GM23338 (cell line): ENCODE measurements at regions not wholly inside any gene's neighbourhood (a gene's known extent, or its start where the extent isn't known, plus 50 kb on each side); places are given as distances from the start of the nearest gene placed in this dataset.
A peak's percentile ranks its signal among the peaks of the same experiment; 100 is the strongest.

Experiments
- CREB1 ChIP-seq: fragments of 250-450 bp; sonication (Bioruptor Pico); IDR thresholded peaks from 2 replicates; pipeline ENCODE4 v1.5.0; 2020; ENCODE audit warnings: low read depth, mild to moderate bottlenecking, moderate library complexity
- EZH2phosphoT487 ChIP-seq: fragments of 200-600 bp; sonication (generic); IDR thresholded peaks from one replicate; pipeline ENCODE4 v1.8.1; 2018; ENCODE audit warnings: antibody characterized with exemption; ENCODE audit not compliant: unreplicated experiment
- POLR2AphosphoS5 ChIP-seq: IDR thresholded peaks from 2 replicates; pipeline ENCODE4 v1.6.1; 2016; ENCODE audit warnings: antibody characterized with exemption, low read depth
- STAT1 ChIP-seq: IDR thresholded peaks from one replicate; pipeline ENCODE4 v1.6.1; 2016; ENCODE audit warnings: antibody characterized with exemption; ENCODE audit not compliant: unreplicated experiment
- ZNF331 ChIP-seq: fragments of 250-450 bp; sonication (Bioruptor Pico); IDR thresholded peaks from 2 replicates; pipeline ENCODE4 v1.5.0; 2020; ENCODE audit warnings: low read depth, mild to moderate bottlenecking, moderate library complexity
- TF ChIP-seq, protein P1 (sequence below), 2 experiments: fragments of 200-600 bp in 1 of 2; sonication (generic) in 1 of 2; conservative IDR thresholded peaks; 2 replicates each; pipeline versions ENCODE4 v1.5.1 to v1.6.1; 2016 to 2017; ENCODE audit warnings: antibody characterized with exemption in 2 of 2, low read depth in 2 of 2, mild to moderate bottlenecking in 2 of 2, moderate library complexity in 1 of 2
- TF ChIP-seq, protein P2 (sequence below): fragments of 250-450 bp; sonication (Bioruptor Pico); IDR thresholded peaks from 2 replicates; pipeline ENCODE4 v1.5.0; 2020; ENCODE audit warnings: mild to moderate bottlenecking, moderate library complexity
- TF ChIP-seq, protein P3 (sequence below): IDR thresholded peaks from one replicate; pipeline ENCODE4 v1.6.1; 2018; ENCODE audit warnings: antibody characterized with exemption; ENCODE audit not compliant: unreplicated experiment

DNA sequence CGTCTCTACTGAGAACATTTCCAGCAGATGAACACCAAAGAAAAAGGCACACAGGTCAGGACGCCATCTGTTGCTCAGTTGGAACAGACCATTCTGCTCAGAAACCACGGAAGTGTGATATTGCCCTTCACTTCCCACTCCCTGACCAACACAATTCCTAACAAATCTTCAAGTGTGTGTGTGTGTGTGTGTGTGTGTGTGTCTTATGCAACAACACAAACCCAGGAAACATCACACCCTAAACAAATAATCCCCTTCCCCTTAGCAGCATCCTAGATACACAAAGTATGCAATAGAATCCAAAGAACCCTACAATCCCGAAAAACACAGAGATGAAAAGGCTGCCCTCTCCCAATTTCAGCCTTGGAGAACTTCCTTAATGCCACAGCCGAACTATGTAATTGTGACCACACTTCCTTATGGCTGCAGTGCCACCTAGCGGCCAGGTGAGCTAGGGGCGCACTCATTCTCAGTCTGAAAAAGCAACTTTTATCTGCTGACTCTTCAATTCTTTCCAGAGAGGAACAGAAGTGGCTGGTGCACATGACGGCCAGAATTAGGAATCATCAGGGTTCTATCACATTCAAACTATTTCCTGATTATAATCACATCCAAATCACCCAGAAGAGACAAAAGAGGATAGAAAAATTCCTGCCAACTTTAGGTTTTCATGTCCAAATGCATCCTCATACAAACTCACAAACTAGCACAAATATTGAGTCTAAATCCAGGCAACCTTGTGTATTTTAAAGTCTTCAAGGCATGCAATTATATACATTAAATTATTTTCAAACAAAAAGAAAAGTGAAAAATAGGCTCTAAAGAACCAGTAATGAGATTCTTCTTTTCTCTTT is 164.9 kb downstream of the DHX15 start:
- TF ChIP-seq, protein P1, sequence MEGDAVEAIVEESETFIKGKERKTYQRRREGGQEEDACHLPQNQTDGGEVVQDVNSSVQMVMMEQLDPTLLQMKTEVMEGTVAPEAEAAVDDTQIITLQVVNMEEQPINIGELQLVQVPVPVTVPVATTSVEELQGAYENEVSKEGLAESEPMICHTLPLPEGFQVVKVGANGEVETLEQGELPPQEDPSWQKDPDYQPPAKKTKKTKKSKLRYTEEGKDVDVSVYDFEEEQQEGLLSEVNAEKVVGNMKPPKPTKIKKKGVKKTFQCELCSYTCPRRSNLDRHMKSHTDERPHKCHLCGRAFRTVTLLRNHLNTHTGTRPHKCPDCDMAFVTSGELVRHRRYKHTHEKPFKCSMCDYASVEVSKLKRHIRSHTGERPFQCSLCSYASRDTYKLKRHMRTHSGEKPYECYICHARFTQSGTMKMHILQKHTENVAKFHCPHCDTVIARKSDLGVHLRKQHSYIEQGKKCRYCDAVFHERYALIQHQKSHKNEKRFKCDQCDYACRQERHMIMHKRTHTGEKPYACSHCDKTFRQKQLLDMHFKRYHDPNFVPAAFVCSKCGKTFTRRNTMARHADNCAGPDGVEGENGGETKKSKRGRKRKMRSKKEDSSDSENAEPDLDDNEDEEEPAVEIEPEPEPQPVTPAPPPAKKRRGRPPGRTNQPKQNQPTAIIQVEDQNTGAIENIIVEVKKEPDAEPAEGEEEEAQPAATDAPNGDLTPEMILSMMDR (conservative IDR thresholded peaks at IDR 0.05; ENCODE audit: low read depth in 2 of 2) = peak; percentile 99 to 100
- TF ChIP-seq POLR2AphosphoS5 (no peak), CREB1 (no peak), EZH2phosphoT487 (no peak), STAT1 (no peak), ZNF331 (no peak)
- TF ChIP-seq, protein P2, sequence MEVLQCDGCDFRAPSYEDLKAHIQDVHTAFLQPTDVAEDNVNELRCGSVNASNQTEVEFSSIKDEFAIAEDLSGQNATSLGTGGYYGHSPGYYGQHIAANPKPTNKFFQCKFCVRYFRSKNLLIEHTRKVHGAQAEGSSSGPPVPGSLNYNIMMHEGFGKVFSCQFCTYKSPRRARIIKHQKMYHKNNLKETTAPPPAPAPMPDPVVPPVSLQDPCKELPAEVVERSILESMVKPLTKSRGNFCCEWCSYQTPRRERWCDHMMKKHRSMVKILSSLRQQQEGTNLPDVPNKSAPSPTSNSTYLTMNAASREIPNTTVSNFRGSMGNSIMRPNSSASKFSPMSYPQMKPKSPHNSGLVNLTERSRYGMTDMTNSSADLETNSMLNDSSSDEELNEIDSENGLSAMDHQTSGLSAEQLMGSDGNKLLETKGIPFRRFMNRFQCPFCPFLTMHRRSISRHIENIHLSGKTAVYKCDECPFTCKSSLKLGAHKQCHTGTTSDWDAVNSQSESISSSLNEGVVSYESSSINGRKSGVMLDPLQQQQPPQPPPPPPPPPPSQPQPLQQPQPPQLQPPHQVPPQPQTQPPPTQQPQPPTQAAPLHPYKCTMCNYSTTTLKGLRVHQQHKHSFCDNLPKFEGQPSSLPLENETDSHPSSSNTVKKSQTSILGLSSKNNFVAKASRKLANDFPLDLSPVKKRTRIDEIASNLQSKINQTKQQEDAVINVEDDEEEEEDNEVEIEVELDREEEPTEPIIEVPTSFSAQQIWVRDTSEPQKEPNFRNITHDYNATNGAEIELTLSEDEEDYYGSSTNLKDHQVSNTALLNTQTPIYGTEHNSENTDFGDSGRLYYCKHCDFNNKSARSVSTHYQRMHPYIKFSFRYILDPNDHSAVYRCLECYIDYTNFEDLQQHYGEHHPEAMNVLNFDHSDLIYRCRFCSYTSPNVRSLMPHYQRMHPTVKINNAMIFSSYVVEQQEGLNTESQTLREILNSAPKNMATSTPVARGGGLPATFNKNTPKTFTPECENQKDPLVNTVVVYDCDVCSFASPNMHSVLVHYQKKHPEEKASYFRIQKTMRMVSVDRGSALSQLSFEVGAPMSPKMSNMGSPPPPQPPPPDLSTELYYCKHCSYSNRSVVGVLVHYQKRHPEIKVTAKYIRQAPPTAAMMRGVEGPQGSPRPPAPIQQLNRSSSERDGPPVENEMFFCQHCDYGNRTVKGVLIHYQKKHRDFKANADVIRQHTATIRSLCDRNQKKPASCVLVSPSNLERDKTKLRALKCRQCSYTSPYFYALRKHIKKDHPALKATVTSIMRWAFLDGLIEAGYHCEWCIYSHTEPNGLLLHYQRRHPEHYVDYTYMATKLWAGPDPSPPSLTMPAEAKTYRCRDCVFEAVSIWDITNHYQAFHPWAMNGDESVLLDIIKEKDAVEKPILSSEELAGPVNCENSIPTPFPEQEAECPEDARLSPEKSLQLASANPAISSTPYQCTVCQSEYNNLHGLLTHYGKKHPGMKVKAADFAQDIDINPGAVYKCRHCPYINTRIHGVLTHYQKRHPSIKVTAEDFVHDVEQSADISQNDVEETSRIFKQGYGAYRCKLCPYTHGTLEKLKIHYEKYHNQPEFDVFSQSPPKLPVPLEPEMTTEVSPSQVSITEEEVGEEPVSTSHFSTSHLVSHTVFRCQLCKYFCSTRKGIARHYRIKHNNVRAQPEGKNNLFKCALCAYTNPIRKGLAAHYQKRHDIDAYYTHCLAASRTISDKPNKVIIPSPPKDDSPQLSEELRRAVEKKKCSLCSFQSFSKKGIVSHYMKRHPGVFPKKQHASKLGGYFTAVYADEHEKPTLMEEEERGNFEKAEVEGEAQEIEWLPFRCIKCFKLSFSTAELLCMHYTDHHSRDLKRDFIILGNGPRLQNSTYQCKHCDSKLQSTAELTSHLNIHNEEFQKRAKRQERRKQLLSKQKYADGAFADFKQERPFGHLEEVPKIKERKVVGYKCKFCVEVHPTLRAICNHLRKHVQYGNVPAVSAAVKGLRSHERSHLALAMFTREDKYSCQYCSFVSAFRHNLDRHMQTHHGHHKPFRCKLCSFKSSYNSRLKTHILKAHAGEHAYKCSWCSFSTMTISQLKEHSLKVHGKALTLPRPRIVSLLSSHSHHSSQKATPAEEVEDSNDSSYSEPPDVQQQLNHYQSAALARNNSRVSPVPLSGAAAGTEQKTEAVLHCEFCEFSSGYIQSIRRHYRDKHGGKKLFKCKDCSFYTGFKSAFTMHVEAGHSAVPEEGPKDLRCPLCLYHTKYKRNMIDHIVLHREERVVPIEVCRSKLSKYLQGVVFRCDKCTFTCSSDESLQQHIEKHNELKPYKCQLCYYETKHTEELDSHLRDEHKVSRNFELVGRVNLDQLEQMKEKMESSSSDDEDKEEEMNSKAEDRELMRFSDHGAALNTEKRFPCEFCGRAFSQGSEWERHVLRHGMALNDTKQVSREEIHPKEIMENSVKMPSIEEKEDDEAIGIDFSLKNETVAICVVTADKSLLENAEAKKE (CRISPR knock-in tag) = no peak
- TF ChIP-seq, protein P3, sequence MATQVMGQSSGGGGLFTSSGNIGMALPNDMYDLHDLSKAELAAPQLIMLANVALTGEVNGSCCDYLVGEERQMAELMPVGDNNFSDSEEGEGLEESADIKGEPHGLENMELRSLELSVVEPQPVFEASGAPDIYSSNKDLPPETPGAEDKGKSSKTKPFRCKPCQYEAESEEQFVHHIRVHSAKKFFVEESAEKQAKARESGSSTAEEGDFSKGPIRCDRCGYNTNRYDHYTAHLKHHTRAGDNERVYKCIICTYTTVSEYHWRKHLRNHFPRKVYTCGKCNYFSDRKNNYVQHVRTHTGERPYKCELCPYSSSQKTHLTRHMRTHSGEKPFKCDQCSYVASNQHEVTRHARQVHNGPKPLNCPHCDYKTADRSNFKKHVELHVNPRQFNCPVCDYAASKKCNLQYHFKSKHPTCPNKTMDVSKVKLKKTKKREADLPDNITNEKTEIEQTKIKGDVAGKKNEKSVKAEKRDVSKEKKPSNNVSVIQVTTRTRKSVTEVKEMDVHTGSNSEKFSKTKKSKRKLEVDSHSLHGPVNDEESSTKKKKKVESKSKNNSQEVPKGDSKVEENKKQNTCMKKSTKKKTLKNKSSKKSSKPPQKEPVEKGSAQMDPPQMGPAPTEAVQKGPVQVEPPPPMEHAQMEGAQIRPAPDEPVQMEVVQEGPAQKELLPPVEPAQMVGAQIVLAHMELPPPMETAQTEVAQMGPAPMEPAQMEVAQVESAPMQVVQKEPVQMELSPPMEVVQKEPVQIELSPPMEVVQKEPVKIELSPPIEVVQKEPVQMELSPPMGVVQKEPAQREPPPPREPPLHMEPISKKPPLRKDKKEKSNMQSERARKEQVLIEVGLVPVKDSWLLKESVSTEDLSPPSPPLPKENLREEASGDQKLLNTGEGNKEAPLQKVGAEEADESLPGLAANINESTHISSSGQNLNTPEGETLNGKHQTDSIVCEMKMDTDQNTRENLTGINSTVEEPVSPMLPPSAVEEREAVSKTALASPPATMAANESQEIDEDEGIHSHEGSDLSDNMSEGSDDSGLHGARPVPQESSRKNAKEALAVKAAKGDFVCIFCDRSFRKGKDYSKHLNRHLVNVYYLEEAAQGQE = no peak
